ENCODE measurements at regions not wholly inside any gene's neighbourhood (a gene's known extent, or its start where the extent isn't known, plus 50 kb on each side); places are given as distances from the start of the nearest gene placed in this dataset.

DNA sequence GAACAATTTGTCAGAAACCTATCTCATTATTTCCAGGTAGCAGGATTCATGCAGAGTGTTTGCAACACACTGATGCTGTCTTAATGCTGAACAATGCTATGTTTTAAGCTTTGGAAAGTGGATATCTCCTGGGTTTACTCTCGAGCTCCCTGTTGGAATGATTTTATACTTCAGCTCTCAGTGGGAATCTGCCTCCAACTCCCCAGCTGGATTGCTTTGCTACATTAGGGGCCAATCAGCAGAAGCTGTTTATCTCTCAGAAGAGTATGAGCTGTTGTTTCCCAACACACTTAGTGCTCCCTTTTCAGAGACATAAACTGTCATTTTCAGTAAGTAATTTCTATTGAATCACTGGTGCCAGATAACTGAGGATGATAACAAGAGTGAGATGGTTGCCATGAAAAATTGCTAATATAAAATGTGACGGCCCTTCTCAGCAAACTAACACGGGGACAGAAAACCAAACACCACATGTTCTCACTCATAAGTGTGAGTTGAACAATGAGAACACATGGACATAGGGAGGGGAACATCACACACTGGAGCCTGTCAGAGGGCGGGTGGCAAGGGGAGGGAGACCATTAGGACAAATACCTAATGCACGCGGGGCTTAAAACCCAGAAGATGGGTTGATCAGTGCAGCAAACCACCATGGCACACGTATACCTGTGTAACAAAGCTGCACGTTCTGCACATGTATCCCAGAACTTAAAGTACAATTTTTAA lies 265.9 kb upstream of the RUNX1 start:
- peaks cover 2% of the 10 kb centered on the region for H3K27me3 Mint-ChIP-seq
- intact Hi-C loops (cut with micrococcal nuclease), result no loop called here
- no peak for ATAC-seq
- DNase-seq, result no peak
- no peak overlapping the region for H3K4me3 Mint-ChIP-seq
- no peaks in the 10 kb centered on the region for H3K4me1 Mint-ChIP-seq (ENCODE audit: low read depth)
- ChIA-PET CTCF (no interaction called here), POLR2A (interaction anchor here (0.6 kb wide), 1 partner anchor 36 kb away, joined by 3 read pairs; no protein-coding TSS in a partner anchor)
- no peaks in the 10 kb centered on the region for H3K36me3 Mint-ChIP-seq (ENCODE audit: low read depth)
- H3K9me3 Mint-ChIP-seq, result no peaks in the 10 kb centered on the region
- no peak overlapping the region for H3K27ac Mint-ChIP-seq
- TF ChIP-seq, protein P1, sequence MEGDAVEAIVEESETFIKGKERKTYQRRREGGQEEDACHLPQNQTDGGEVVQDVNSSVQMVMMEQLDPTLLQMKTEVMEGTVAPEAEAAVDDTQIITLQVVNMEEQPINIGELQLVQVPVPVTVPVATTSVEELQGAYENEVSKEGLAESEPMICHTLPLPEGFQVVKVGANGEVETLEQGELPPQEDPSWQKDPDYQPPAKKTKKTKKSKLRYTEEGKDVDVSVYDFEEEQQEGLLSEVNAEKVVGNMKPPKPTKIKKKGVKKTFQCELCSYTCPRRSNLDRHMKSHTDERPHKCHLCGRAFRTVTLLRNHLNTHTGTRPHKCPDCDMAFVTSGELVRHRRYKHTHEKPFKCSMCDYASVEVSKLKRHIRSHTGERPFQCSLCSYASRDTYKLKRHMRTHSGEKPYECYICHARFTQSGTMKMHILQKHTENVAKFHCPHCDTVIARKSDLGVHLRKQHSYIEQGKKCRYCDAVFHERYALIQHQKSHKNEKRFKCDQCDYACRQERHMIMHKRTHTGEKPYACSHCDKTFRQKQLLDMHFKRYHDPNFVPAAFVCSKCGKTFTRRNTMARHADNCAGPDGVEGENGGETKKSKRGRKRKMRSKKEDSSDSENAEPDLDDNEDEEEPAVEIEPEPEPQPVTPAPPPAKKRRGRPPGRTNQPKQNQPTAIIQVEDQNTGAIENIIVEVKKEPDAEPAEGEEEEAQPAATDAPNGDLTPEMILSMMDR (IDR thresholded peaks at IDR 0.05), result no peak

DNA sequence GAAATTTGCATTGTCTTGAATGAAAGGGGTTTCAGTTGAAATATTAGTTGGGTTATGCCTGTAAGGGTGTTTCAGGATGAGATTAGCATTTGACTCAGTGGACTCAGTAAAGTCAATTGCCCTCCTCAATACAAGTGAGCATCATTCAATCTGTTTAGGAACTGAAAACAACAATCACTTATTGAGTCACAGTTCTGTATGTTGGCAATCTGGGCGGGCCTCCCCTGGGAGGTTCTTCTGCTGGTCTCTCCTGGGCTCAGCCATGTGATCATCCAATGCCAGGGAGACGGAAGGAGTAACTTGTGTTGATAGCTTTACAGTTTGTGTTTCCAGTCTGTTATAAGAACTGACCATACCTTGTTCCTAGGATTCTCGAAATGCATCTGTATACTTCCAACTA lies 262.9 kb upstream of the RUNX1 start:
- Mint-ChIP-seq H3K27me3 (peaks cover 2% of the 10 kb centered on the region), H3K4me3 (no peak overlapping the region), H3K27ac (no peak overlapping the region), H3K4me1 (ENCODE audit: low read depth) (no peaks in the 10 kb centered on the region), H3K9me3 (peaks cover 7% of the 10 kb centered on the region), H3K36me3 (ENCODE audit: low read depth) (no peaks in the 10 kb centered on the region)
- ChIA-PET POLR2A (interaction anchor here (0.6 kb wide), 1 partner anchor 9 kb away, joined by 3 read pairs; no protein-coding TSS in a partner anchor), CTCF (interaction anchor here (1.2 kb wide), 1 partner anchor 19 kb away, joined by 3 read pairs; no protein-coding TSS in a partner anchor)
- intact Hi-C loops (cut with micrococcal nuclease), result no loop called here
- ATAC-seq (no peak), DNase-seq (no peak)
- TF ChIP-seq, protein P1 (IDR thresholded peaks at IDR 0.05), result no peak

GRCh38 chr21:35309316-35309715 lies 260.2 kb upstream of the RUNX1 start:
- intact Hi-C loops (cut with micrococcal nuclease), result no loop called here
- ChIA-PET CTCF (interaction anchor here (1.3 kb wide), 1 partner anchor 10 kb away, joined by 3 read pairs; no protein-coding TSS in a partner anchor), POLR2A (interaction anchor here (0.9 kb wide), 1 partner anchor 45 kb away, joined by 3 read pairs; no protein-coding TSS in a partner anchor)
- Mint-ChIP-seq H3K4me1 (ENCODE audit: low read depth) (no peaks in the 10 kb centered on the region), H3K36me3 (ENCODE audit: low read depth) (no peaks in the 10 kb centered on the region), H3K27me3 (peaks cover 3% of the 10 kb centered on the region), H3K27ac (no peak overlapping the region), H3K4me3 (no peak overlapping the region), H3K9me3 (peaks cover 7% of the 10 kb centered on the region)
- DNase-seq (no peak), ATAC-seq (no peak)
- TF ChIP-seq, protein P1 (IDR thresholded peaks at IDR 0.05), result no peak

DNA sequence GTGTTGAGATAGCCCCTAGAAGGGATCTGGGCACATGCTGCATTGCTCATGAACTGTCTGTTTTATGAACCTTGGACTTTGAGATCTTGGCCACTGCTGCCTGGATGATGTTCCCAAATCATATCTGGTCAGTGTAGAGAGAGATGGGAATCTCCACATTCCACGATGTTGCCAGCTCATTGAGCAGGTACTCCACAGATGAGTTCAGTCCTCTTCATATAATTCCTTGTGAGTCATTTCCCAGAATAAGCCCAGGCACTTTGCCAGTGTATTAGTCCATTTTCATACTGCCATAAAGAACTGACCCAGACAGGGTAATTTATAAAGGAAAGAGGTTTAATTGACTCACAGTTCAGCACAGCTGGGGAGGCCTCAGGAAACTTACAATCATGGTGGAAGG lies 254.0 kb upstream of the RUNX1 start:
- no peaks in the 10 kb centered on the region for H3K4me1 Mint-ChIP-seq (ENCODE audit: low read depth)
- CTCF ChIA-PET, result no interaction called here
- no peak overlapping the region for H3K27ac Mint-ChIP-seq

DNA sequence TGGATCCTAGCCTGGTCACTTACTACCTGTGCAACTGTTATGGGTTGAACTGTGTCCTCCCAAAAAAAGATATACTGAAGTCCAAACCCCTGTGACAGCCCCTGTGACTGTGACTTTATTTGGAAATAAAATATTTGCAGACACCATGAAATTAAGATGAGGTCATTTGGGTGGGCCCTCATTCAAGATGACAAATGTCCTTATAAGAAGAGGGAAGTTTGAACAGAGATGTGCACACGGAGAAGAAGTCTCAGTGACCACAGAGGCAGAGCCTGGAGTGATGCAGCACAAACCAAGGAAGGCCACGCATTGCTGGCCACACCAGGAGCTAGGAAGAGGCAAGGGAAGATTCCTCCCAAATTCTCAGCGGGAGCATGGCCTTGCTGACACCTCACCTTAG lies 249.7 kb upstream of the RUNX1 start:
- ChIA-PET CTCF (interaction anchor here (1.2 kb wide), 1 partner anchor 11 kb away, joined by 3 read pairs; no protein-coding TSS in a partner anchor), POLR2A (no interaction called here)
- Mint-ChIP-seq H3K4me1 (ENCODE audit: low read depth) (peaks cover 18% of the 10 kb centered on the region), H3K27me3 (no peaks in the 10 kb centered on the region), H3K9me3 (peaks cover 2% of the 10 kb centered on the region), H3K4me3 (no peak overlapping the region), H3K27ac (no peak overlapping the region), H3K36me3 (ENCODE audit: low read depth) (no peaks in the 10 kb centered on the region)
- ATAC-seq (no peak), DNase-seq (no peak)
- TF ChIP-seq, protein P1 (IDR thresholded peaks at IDR 0.05), result no peak
- intact Hi-C loops (cut with micrococcal nuclease), result no loop called here

More for the DNA sequence above, 254.0 kb upstream of the RUNX1 start:
- H3K4me3 Mint-ChIP-seq, result no peak overlapping the region
- ATAC-seq, result no peak
- TF ChIP-seq, protein P1 (IDR thresholded peaks at IDR 0.05), result no peak
- no peaks in the 10 kb centered on the region for H3K36me3 Mint-ChIP-seq (ENCODE audit: low read depth)
- intact Hi-C loops (cut with micrococcal nuclease), result no loop called here
- no peak for DNase-seq
- POLR2A ChIA-PET, result interaction anchor here (0.7 kb wide), 1 partner anchor 8 kb away, joined by 3 read pairs; no protein-coding TSS in a partner anchor
- peaks cover 3% of the 10 kb centered on the region for H3K27me3 Mint-ChIP-seq
- H3K9me3 Mint-ChIP-seq, result peaks cover 1% of the 10 kb centered on the region

All from activated CD8-positive, alpha-beta T cell treated with anti-CD3 and anti-CD28 coated beads for 36 hours (primary cell).